HEK293 (cell line): ENCODE measurements at regions not wholly inside any gene's neighbourhood (a gene's known extent, or its start where the extent isn't known, plus 50 kb on each side); places are given as distances from the start of the nearest gene placed in this dataset.

Experiments
- BCL11A ChIP-seq: fragments of 450-650 bp; formaldehyde crosslinking; IDR thresholded peaks from 2 replicates; pipeline ENCODE4 v1.5.1; 2016; ENCODE audit warnings: low read depth, missing biosample characterization, missing genetic modification characterization
- BCL11B ChIP-seq: fragments of 450-650 bp; formaldehyde crosslinking; IDR thresholded peaks from 2 replicates; pipeline ENCODE4 v1.5.1; 2016; ENCODE audit warnings: low read depth, missing biosample characterization, missing genetic modification characterization
- ELK4 ChIP-seq: IDR thresholded peaks from 2 replicates; pipeline ENCODE4 v1.6.1; 2011; ENCODE audit warnings: mild to moderate bottlenecking, low read depth, low read length, borderline replicate concordance
- HOXD13 ChIP-seq: sonication (generic); formaldehyde crosslinking; IDR thresholded peaks from 2 replicates; pipeline ENCODE4 v1.8.0; 2022; ENCODE audit warnings: missing genetic modification reagents, borderline replicate concordance
- KLF7 ChIP-seq: fragments of 450-650 bp; formaldehyde crosslinking; IDR thresholded peaks from 2 replicates; pipeline ENCODE4 v1.5.1; 2016; ENCODE audit warnings: missing biosample characterization, missing genetic modification characterization, borderline replicate concordance
- RBAK ChIP-seq: fragments of 450-650 bp; formaldehyde crosslinking; IDR thresholded peaks from 2 replicates; pipeline ENCODE4 v1.5.1; 2016; ENCODE audit warnings: missing biosample characterization, missing genetic modification characterization
- SETDB1 ChIP-seq: IDR thresholded peaks from one replicate; pipeline ENCODE4 v1.6.1; 2017; ENCODE audit warnings: mild to moderate bottlenecking, low read length, moderate library complexity, mixed read lengths; ENCODE audit not compliant: insufficient read length
- YY1 ChIP-seq: fragments of 450-650 bp; formaldehyde crosslinking; IDR thresholded peaks from 2 replicates; pipeline ENCODE4 v1.5.1; 2018; ENCODE audit warnings: missing biosample characterization, missing genetic modification characterization
- ZBTB1 ChIP-seq: fragments of 450-650 bp; formaldehyde crosslinking; IDR thresholded peaks from 2 replicates; pipeline ENCODE4 v1.5.1; 2016; ENCODE audit warnings: missing biosample characterization, missing genetic modification characterization
- ZBTB21 ChIP-seq: fragments of 450-650 bp; formaldehyde crosslinking; IDR thresholded peaks from 2 replicates; pipeline ENCODE4 v1.5.1; 2017; ENCODE audit warnings: missing biosample characterization, missing genetic modification characterization
- ZBTB48 ChIP-seq: fragments of 450-650 bp; formaldehyde crosslinking; IDR thresholded peaks from 2 replicates; pipeline ENCODE4 v1.5.1; 2016; ENCODE audit warnings: missing biosample characterization, missing genetic modification characterization
- ZBTB7A ChIP-seq: fragments of 450-650 bp; formaldehyde crosslinking; IDR thresholded peaks from 2 replicates; pipeline ENCODE4 v1.5.1; 2016; ENCODE audit warnings: low read depth, missing biosample characterization, missing genetic modification characterization
- ZFHX2 ChIP-seq: fragments of 450-650 bp; formaldehyde crosslinking; conservative IDR thresholded peaks from 2 replicates; pipeline ENCODE4 v1.5.1; 2016; ENCODE audit warnings: missing biosample characterization, missing genetic modification characterization
- ZNF10 ChIP-seq: fragments of 450-650 bp; formaldehyde crosslinking; IDR thresholded peaks from 2 replicates; pipeline ENCODE4 v1.5.1; 2017; ENCODE audit warnings: missing biosample characterization, missing genetic modification characterization
- ZNF223 ChIP-seq: fragments of 450-650 bp; formaldehyde crosslinking; IDR thresholded peaks from 2 replicates; pipeline ENCODE4 v1.5.1; 2016; ENCODE audit warnings: missing biosample characterization, missing genetic modification characterization
- ZNF239 ChIP-seq: fragments of 450-650 bp; formaldehyde crosslinking; IDR thresholded peaks from 2 replicates; pipeline ENCODE4 v1.5.1; 2016; ENCODE audit warnings: missing biosample characterization, missing genetic modification characterization
- ZNF335 ChIP-seq: fragments of 450-650 bp; formaldehyde crosslinking; conservative IDR thresholded peaks from 2 replicates; pipeline ENCODE4 v1.5.1; 2016; ENCODE audit warnings: missing biosample characterization, missing genetic modification characterization
- ZNF341 ChIP-seq: fragments of 450-650 bp; formaldehyde crosslinking; IDR thresholded peaks from 2 replicates; pipeline ENCODE4; 2016; ENCODE audit warnings: low read depth, missing biosample characterization, missing genetic modification characterization
- ZNF391 ChIP-seq: fragments of 450-650 bp; formaldehyde crosslinking; IDR thresholded peaks from 2 replicates; pipeline ENCODE4 v1.5.1; 2016; ENCODE audit warnings: low read depth, missing biosample characterization, missing genetic modification characterization, borderline replicate concordance
- ZNF449 ChIP-seq: fragments of 450-650 bp; formaldehyde crosslinking; IDR thresholded peaks from 2 replicates; pipeline ENCODE4 v1.5.1; 2017; ENCODE audit warnings: missing biosample characterization, mild to moderate bottlenecking, missing genetic modification characterization, moderate library complexity
- ZNF529 ChIP-seq: fragments of 450-650 bp; formaldehyde crosslinking; IDR thresholded peaks from 2 replicates; pipeline ENCODE4 v1.5.1; 2017; ENCODE audit warnings: missing genetic modification characterization, missing biosample characterization; ENCODE audit not compliant: insufficient replicate concordance
- ZNF549 ChIP-seq: fragments of 450-650 bp; IDR thresholded peaks from 2 replicates; pipeline ENCODE4 v1.5.1; 2018; ENCODE audit warnings: missing biosample characterization, missing genetic modification characterization, mild to moderate bottlenecking, inconsistent platforms, moderate library complexity
- ZNF571 ChIP-seq: fragments of 450-650 bp; formaldehyde crosslinking; IDR thresholded peaks from 2 replicates; pipeline ENCODE4 v1.5.0; 2017; ENCODE audit warnings: missing biosample characterization, missing genetic modification characterization
- ZNF623 ChIP-seq: fragments of 450-650 bp; formaldehyde crosslinking; IDR thresholded peaks from 2 replicates; pipeline ENCODE4 v1.5.1; 2016; ENCODE audit warnings: missing biosample characterization, missing genetic modification characterization
- ZNF654 ChIP-seq: fragments of 450-650 bp; formaldehyde crosslinking; IDR thresholded peaks from 2 replicates; pipeline ENCODE4 v1.5.1; 2016; ENCODE audit warnings: low read depth, missing biosample characterization, missing genetic modification characterization
- ZNF692 ChIP-seq: fragments of 450-650 bp; formaldehyde crosslinking; IDR thresholded peaks from 2 replicates; pipeline ENCODE4 v1.5.1; 2016; ENCODE audit warnings: missing biosample characterization, missing genetic modification characterization
- ZNF777 ChIP-seq: fragments of 450-650 bp; formaldehyde crosslinking; IDR thresholded peaks from 2 replicates; pipeline ENCODE4 v1.5.1; 2017; ENCODE audit warnings: missing biosample characterization, missing genetic modification characterization, borderline replicate concordance
- ZNF785 ChIP-seq: fragments of 450-650 bp; formaldehyde crosslinking; IDR thresholded peaks from 2 replicates; pipeline ENCODE4 v1.5.1; 2016; ENCODE audit warnings: missing biosample characterization, missing genetic modification characterization
- ZNF837 ChIP-seq: fragments of 450-650 bp; formaldehyde crosslinking; IDR thresholded peaks from 2 replicates; pipeline ENCODE4 v1.5.1; 2016; ENCODE audit warnings: missing biosample characterization, missing genetic modification characterization
- ZSCAN30 ChIP-seq: fragments of 450-650 bp; IDR thresholded peaks from 2 replicates; pipeline ENCODE4 v1.5.1; 2018; ENCODE audit warnings: missing biosample characterization, mild to moderate bottlenecking, missing genetic modification characterization, moderate library complexity
- TF ChIP-seq, protein P1 (sequence below): sonication (generic); formaldehyde crosslinking; IDR thresholded peaks from 2 replicates; pipeline ENCODE4 v1.8.1; 2022; ENCODE audit warnings: mild to moderate bottlenecking, moderate library complexity, missing genetic modification reagents
- TF ChIP-seq, protein P2 (sequence below): fragments of 450-650 bp; formaldehyde crosslinking; IDR thresholded peaks from 2 replicates; pipeline ENCODE4 v1.5.1; 2016; ENCODE audit warnings: missing biosample characterization, missing genetic modification characterization
- TF ChIP-seq, protein P3 (sequence below): fragments of 450-650 bp; formaldehyde crosslinking; IDR thresholded peaks from 2 replicates; pipeline ENCODE4 v1.5.1; 2016; ENCODE audit warnings: missing biosample characterization, missing genetic modification characterization

DNA sequence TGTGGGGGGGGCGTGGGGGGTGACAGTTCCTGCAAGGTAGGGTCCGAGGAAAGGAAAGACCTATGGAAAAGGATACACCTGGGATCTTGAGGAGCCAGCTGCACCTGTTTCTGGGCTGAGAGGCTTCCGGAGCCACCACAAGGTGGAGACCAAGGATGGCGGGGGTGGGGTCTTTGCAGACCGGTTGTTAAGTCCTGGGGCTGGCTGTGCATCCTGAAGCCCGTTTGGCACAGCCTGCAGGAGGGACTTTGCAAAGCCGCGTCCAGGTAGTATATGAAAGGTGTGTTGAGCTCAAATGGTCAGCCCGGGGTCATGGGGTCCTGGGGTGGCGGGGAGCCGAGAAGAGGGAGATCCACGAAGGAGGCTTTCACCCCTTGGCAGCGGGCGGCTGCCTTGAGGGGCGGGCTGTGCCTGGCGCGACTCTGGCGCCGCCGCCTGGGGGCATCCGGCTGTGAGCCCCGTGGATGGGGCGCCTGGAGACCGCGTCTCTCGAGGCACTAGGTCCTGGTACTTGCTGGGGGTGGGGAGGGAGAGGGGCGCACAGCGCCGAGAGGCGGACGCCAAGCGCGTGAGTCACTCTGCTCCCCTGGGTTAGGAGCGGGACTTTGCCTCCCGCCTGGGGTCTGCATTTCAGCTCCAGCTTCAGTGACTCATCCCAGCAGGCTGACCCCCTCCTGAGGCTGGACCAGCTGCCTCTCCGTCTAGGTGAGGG is 58.2 kb upstream of the DYNLT3 start (continued):
- 0 out of 2 replicates have a peak, but pooled peaks have one; percentile 27 for TF ChIP-seq ZBTB48 (tag by site-specific recombination)
- no peak for TF ChIP-seq SETDB1
- TF ChIP-seq ZNF549 (tag by site-specific recombination), result no peak
- no peak for TF ChIP-seq ELK4
- TF ChIP-seq ZNF335 (tag by site-specific recombination), result peak; percentile 51
- TF ChIP-seq BCL11A (tag by site-specific recombination), result peak; percentile 17; the same call in 1 of the 2 replicates
- TF ChIP-seq ZBTB1 (tag by site-specific recombination), result no peak
- no peak for TF ChIP-seq ZFHX2 (tag by site-specific recombination)
- TF ChIP-seq, protein P1, sequence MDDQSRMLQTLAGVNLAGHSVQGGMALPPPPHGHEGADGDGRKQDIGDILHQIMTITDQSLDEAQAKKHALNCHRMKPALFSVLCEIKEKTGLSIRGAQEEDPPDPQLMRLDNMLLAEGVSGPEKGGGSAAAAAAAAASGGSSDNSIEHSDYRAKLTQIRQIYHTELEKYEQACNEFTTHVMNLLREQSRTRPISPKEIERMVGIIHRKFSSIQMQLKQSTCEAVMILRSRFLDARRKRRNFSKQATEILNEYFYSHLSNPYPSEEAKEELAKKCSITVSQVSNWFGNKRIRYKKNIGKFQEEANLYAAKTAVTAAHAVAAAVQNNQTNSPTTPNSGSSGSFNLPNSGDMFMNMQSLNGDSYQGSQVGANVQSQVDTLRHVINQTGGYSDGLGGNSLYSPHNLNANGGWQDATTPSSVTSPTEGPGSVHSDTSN, result peak; percentile 50; the same call in 1 of the 2 replicates
- no peak for TF ChIP-seq ZNF692 (tag by site-specific recombination)
- TF ChIP-seq ZNF391 (tag by site-specific recombination), result no peak
- no peak for TF ChIP-seq ZNF571 (tag by site-specific recombination)
- TF ChIP-seq ZNF239, result no peak
- TF ChIP-seq ZNF785 (tag by site-specific recombination), result no peak
- TF ChIP-seq HOXD13 (CRISPR knock-in tag), result no peak; the same call in 1 of the 2 replicates
- 0 out of 2 replicates have a peak, but pooled peaks have one; percentile 48 for TF ChIP-seq ZBTB7A
- TF ChIP-seq ZSCAN30 (tag by site-specific recombination), result no peak
- no peak for TF ChIP-seq ZNF654
- TF ChIP-seq ZNF777, result no peak
- no peak for TF ChIP-seq ZNF529 (tag by site-specific recombination)
- TF ChIP-seq, protein P2, sequence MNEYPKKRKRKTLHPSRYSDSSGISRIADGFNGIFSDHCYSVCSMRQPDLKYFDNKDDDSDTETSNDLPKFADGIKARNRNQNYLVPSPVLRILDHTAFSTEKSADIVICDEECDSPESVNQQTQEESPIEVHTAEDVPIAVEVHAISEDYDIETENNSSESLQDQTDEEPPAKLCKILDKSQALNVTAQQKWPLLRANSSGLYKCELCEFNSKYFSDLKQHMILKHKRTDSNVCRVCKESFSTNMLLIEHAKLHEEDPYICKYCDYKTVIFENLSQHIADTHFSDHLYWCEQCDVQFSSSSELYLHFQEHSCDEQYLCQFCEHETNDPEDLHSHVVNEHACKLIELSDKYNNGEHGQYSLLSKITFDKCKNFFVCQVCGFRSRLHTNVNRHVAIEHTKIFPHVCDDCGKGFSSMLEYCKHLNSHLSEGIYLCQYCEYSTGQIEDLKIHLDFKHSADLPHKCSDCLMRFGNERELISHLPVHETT, result no peak
- no peak for TF ChIP-seq ZNF10 (tag by site-specific recombination)
- TF ChIP-seq ZNF623 (tag by site-specific recombination), result no peak
- TF ChIP-seq, protein P3, sequence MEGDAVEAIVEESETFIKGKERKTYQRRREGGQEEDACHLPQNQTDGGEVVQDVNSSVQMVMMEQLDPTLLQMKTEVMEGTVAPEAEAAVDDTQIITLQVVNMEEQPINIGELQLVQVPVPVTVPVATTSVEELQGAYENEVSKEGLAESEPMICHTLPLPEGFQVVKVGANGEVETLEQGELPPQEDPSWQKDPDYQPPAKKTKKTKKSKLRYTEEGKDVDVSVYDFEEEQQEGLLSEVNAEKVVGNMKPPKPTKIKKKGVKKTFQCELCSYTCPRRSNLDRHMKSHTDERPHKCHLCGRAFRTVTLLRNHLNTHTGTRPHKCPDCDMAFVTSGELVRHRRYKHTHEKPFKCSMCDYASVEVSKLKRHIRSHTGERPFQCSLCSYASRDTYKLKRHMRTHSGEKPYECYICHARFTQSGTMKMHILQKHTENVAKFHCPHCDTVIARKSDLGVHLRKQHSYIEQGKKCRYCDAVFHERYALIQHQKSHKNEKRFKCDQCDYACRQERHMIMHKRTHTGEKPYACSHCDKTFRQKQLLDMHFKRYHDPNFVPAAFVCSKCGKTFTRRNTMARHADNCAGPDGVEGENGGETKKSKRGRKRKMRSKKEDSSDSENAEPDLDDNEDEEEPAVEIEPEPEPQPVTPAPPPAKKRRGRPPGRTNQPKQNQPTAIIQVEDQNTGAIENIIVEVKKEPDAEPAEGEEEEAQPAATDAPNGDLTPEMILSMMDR (tag by site-specific recombination), result peak; percentile 83
- TF ChIP-seq YY1 (tag by site-specific recombination), result no peak
- no peak for TF ChIP-seq ZNF837 (tag by site-specific recombination)
- TF ChIP-seq ZBTB21 (tag by site-specific recombination), result no peak
- no peak for TF ChIP-seq ZNF223 (tag by site-specific recombination)
- no peak for TF ChIP-seq BCL11B (tag by site-specific recombination)
- no peak for TF ChIP-seq ZNF449 (tag by site-specific recombination)
- TF ChIP-seq RBAK (tag by site-specific recombination), result no peak
- TF ChIP-seq KLF7 (tag by site-specific recombination), result no peak
- TF ChIP-seq ZNF341 (tag by site-specific recombination), result peak; percentile 54
